Psoas muscle (tissue), 7 donors: ENCODE measurements at regions not wholly inside any gene's neighbourhood (a gene's known extent, or its start where the extent isn't known, plus 50 kb on each side); places are given as distances from the start of the nearest gene placed in this dataset.

Source experiments
- ATAC-seq, 4 donors: fragments of 200-7000 bp; cut with Tn5 transposase; one replicate each; pipeline ENCODE4 v1.9.1; 2020; ENCODE audit warnings: moderate library complexity in 3 of 4, mild to moderate bottlenecking in 2 of 4
- DNase-seq, 2 donors: peaks; one replicate each; pipeline ENCODE4 v3.0.0-alpha.2; 2020
- H3K27ac ChIP-seq: fragments of 200-600 bp; one replicate; pipeline ENCODE4 v1.8.0; 2022
- H3K27me3 ChIP-seq, 3 donors: fragments of 200-600 bp in 1 of 3; one replicate each; pipeline versions ENCODE4 v1.6.1 to v1.8.0; 2013 to 2022; ENCODE audit warnings: low read length in 2 of 3, mild to moderate bottlenecking in 2 of 3, moderate library complexity in 1 of 3; ENCODE audit not compliant: insufficient read depth in 3 of 3
- H3K36me3 ChIP-seq, 2 donors: fragments of 200-600 bp in 1 of 2; one replicate each; pipeline versions ENCODE4 v1.6.1 to v1.8.0; 2013 to 2022; ENCODE audit warnings: low read depth in 1 of 2, mild to moderate bottlenecking in 1 of 2, moderate library complexity in 1 of 2; ENCODE audit not compliant: insufficient read depth in 1 of 2
- H3K4me1 ChIP-seq: fragments of 200-600 bp; one replicate; pipeline ENCODE4 v1.8.0; 2022
- H3K4me3 ChIP-seq: fragments of 200-600 bp; one replicate; pipeline ENCODE4 v1.8.0; 2022; ENCODE audit warnings: mild to moderate bottlenecking
- H3K9me3 ChIP-seq: fragments of 200-600 bp; one replicate; pipeline ENCODE4 v1.8.0; 2022
- CTCF ChIP-seq: fragments of 200-600 bp; IDR thresholded peaks from one replicate; pipeline ENCODE4 v1.8.0; 2022; ENCODE audit warnings: antibody characterized with exemption
- WGBS, 3 donors: extraction: QIAGEN DNeasy Blood & Tissue Kit; methylation state at CpG; one replicate each; pipeline versions ENCODE4 v1.1.6 to v1.1.7; 2013; 5-methylcytosine and 5-hydroxymethylcytosine counted together
- intact Hi-C, 2 donors: fragments of 100-400 bp; cut with DNase I; formaldehyde crosslinking; loops; one replicate each; pipeline versions ENCODE4 v1.11.0 to v1.14.2; 2022
- donor health status: healthy with polysubstance abuse.
- donor health status: DM: no; HTN: no; CAD: no; lungs with moderate emphysema.
- donor health status: Bipolar disorder and iron deficiency.
- donor health status: healthy.
- donor health status: DM: yes; HTN: yes; CAD: no.
- donor health status: DM: no; HTN: no; CAD: no.
- donor health status: DM: yes; HTN: yes; CAD: no.

DNA sequence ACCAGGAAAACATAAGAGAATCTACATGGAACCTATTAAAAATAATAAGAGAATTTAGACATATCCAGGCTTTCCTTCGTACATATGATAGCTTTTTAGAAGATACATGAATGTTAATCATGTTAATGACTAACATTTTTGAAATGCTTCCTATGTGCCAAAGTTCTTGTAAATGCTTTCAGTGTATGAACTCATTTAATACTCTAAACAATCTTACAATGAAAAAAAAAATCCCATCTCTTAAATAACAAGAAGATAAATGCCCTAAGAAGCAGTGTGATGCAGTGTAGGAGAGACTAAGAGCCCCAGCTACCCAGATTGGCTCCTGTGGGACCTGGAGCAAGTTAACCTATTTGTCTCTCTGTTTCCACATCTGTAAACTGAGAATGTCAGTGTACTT is 220.4 kb upstream of the MYOCD start:
- Histone ChIP-seq H3K4me3 (no peak overlapping the region), H3K27ac (no peak overlapping the region), H3K36me3 (no peaks in the 10 kb centered on the region), H3K27me3 (no peaks in the 10 kb centered on the region), H3K9me3 (peaks cover 5% of the 10 kb centered on the region), H3K4me1 (no peaks in the 10 kb centered on the region)
- DNase-seq (no peak), ATAC-seq (no peak)
- 45 to 57% (median 54%) methylated on average over 1 of the region's 1 CpG for WGBS, 3 donors
- TF ChIP-seq CTCF: no peak
- intact Hi-C loops: no loop called here

- no peak for DNase-seq
- H3K27me3 ChIP-seq: no peaks in the 10 kb centered on the region
- H3K9me3 ChIP-seq: peaks cover 8% of the 10 kb centered on the region
- no peak overlapping the region for H3K27ac ChIP-seq
- TF ChIP-seq CTCF: no peak
- no peaks in the 10 kb centered on the region for H3K36me3 ChIP-seq
- no peaks in the 10 kb centered on the region for H3K4me1 ChIP-seq
- 68 to 82% (median 81%) methylated on average over 1 of the region's 1 CpG for WGBS, 3 donors
- intact Hi-C loops: no loop called here
- no peak for ATAC-seq
- no peak overlapping the region for H3K4me3 ChIP-seq
Measured at GRCh38 chr17:12457493-12457892, 208.2 kb upstream of the MYOCD start.

DNA sequence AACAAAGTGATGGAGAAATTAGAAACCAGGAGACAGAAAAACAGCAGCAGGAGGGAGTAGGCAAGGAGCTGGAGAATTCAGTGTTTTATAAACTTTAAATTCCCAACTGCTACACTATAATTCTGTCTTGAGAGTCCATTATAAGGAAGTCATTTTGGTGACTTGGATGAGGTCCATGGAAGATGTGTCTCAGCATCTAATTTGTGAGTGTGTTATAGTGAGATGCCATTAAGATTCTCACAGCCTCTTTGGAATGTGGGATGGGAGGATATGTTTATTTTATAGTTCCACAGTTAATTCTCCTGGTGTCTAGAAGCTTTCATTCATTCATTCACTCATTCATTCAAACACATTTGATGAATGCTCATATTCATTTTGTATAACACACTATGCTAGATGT is 206.0 kb upstream of the MYOCD start:
- H3K27ac ChIP-seq: no peak overlapping the region
- no peak for ATAC-seq

GRCh38 chr17:12463102-12463501 is 202.6 kb upstream of the MYOCD start:
- no peaks in the 10 kb centered on the region for H3K36me3 ChIP-seq

More for the DNA sequence above, 206.0 kb upstream of the MYOCD start:
- Histone ChIP-seq H3K4me1 (no peaks in the 10 kb centered on the region), H3K4me3 (no peak overlapping the region), H3K27me3 (no peaks in the 10 kb centered on the region), H3K36me3 (no peaks in the 10 kb centered on the region), H3K9me3 (peaks cover 8% of the 10 kb centered on the region)
- intact Hi-C loops: no loop called here
- TF ChIP-seq CTCF: no peak
- DNase-seq: no peak

More at GRCh38 chr17:12463102-12463501, 202.6 kb upstream of the MYOCD start:
- Histone ChIP-seq H3K4me3 (no peak overlapping the region), H3K9me3 (no peaks in the 10 kb centered on the region), H3K27me3 (no peaks in the 10 kb centered on the region), H3K4me1 (no peaks in the 10 kb centered on the region), H3K27ac (no peak overlapping the region)
- intact Hi-C loops: no loop called here
- ATAC-seq: no peak
- TF ChIP-seq CTCF: no peak
- 54 to 58% (median 58%) methylated on average over 2 of the region's 2 CpGs for WGBS, 3 donors
- no peak for DNase-seq
